Activated T-cell treated with anti-CD3 and anti-CD28 coated beads for 4 hours (primary cell): ENCODE measurements at regions not wholly inside any gene's neighbourhood (a gene's known extent, or its start where the extent isn't known, plus 50 kb on each side); places are given as distances from the start of the nearest gene placed in this dataset.
"Not testable (repeated sequence)": the region's sequence is repeated elsewhere in the genome, so short reads cannot be mapped to it uniquely, and the experiment has no call there.

ENCODE experiments used
- DNase-seq: peaks from one replicate; pipeline ENCODE4 v3.0.0-alpha.2; 2020

DNA sequence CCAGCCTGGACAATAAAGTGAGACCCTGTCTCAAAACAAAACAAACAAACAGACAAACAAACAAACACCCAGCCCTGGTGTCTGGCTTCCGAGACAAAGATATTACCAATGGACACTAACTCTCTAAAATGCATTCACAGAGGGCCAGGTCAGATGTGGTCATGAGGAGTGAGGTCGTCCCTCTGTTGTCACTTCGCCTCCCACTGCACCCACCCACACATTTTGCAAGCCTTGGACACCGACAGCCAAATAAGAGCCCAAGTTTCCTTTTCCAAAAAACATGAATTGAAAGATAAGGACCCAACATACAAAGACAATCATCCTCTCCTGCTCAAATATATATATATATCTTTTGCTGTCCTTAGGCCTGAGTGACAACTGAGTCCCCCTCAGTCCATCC is 319.9 kb downstream of the TSN start:
- no peak for DNase-seq

GRCh38 chr2:122077114-122077513 is 321.7 kb downstream of the TSN start:
- DNase-seq, result no peak

DNA sequence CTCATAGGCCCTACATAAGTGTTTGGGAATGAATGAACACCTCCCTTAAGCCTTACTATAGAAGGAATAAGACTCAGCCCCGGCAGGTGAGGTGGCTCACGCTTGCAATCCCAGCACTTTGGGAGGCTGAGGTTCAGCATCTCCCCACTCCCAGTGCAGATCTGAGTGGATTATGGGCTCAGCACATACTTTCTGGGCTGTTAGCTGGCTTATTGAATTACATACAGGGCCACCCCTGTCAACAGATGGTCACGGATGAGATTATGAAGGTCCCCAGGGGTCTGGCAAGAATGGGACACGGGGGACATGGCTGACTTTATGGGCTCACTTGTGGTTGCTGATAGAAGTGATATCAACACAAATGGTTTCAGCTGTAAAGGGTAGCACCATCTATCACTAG is 322.3 kb downstream of the TSN start:
- DNase-seq, result no peak

- DNase-seq, result no peak
These were observed 323.0 kb downstream of the TSN start for GRCh38 chr2:122078451-122078850.

DNA sequence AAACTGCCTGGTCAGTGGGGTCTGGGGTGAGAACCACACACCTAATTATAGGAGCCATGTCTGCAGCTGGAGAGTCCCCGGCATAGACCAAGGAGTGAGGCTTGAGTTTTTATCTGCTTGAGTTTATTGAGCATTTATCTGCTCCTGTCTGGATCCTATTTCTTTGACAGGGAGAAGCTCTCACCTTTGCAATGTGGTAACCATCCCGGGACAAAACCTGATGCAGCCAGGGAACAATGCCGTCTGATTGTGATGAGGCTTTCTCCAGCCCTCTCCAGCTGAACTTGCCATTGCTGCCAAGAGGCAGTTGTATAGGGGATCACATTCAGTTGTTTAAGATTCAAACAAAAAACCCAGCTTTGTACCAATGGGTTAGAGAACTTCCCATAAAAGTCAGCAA is 324.4 kb downstream of the TSN start:
- no peak for DNase-seq

DNA sequence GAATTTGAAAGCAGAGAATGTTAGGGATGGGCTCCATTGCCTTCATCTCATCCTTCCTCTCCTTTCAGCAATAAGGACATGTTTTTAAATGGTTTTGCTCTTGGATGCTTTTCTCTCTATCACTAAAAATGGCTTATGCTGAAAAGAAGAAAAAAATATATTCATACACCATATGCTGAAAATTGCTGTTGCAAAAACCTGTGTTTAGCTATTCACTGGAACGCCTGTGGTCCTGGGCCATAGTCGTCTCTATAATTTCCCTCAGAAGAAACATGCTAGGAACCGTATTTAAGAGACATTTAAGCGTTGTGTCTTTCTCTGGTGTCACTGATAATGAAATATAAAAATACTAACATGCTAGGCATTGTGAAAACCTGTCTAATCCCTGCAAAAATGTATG is 324.9 kb downstream of the TSN start:
- no peak for DNase-seq

DNA sequence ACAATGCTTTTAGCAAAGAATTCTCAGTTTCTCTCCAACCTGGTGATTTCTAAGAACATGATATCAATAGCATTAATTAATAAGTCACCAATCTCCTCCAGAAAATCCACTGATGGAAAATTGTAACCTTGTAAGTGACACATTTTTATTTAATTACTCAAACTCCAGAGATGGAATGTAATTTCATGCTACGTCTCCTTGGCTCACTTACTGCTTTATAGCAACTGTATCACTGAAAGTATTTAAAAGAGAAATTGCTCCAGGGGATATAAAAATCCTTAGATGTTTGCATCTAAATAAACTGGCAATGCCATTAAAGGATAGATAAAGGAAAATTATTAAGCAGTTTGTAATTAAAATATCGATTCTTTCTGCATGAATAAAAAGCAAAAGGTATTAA is 325.4 kb downstream of the TSN start:
- DNase-seq, result no peak

DNA sequence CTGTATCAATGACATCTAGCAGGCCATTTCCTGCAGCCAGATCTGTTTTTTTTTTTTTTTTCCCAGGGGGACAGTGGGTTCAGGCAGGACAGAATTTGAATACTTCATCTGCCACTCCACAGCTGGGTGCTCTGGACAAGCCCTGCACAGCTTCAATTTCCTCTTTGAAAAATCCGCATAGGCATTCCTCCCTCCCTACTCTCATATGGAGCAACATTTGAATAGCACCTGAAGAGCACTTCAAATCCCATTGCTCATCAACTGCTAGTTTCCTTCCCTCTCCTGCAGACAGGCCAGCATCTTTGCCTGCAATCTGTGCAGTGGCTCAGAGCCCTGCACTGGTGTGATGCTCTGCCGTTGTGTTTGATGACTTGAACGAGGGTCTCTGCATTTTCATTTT is 326.3 kb downstream of the TSN start:
- no peak for DNase-seq

GRCh38 chr2:122083256-122084048 is 328.0 kb downstream of the TSN start:
- no peak for DNase-seq

GRCh38 chr2:122085672-122086071 is 330.2 kb downstream of the TSN start:
- not testable (repeated sequence) for DNase-seq

DNA sequence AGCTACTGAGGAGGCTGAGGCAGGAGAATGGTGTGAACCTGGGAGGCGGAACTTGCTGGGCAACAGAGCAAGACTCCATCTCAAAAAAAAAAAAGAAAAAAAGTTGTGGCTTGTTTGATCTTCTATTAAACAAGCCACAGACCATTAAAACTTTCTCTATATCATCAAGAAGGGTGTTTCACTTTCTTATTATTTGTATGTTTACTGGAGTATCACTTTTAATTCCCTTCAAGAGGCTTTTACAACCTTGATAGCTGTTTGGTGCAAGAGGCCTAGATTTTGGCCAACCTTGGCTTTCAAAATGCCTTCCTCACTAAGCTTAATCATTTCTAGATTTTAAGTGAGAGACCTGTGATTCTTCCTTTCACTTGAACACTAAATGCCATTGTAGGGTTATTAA is 339.1 kb downstream of the TSN start:
- no peak for DNase-seq

DNA sequence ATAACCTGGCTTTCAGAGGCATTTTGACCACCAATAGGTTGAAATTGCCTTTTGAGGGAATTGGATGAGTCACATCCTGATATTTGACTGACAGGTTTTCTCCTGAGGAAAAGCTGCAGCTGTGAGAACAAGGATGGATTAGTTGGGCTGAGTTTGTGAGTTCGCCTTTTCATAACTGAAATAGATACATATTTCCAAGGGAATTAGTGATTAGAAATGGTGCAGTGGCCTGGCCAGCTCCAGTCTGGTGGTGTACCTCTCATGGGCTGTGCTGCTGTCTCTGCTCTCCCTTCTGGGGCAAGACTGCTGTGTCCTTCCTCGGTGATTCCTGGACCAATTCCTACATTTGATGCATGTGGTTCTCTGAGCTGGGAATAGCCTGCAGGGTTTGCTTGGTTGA is 341.3 kb downstream of the TSN start:
- no peak for DNase-seq

DNA sequence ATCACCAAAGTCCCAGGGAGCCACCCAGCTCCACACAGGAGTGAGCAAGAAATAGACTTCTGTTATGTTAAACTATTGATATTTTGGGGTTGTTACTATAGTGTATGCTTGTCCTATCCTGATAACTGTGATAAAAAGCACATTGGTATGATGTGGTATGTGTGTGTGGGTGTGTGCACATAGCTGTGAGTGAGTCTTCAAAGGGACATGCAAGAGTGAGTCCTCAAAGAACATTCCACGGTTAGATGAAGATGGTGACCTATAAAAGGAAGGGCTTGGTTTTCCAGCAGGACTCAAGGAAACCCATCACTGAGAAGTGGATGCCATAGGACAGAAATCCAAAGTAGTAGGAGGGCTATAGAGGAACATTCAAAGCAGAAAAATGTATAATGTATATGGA is 342.9 kb downstream of the TSN start:
- no peak for DNase-seq

DNA sequence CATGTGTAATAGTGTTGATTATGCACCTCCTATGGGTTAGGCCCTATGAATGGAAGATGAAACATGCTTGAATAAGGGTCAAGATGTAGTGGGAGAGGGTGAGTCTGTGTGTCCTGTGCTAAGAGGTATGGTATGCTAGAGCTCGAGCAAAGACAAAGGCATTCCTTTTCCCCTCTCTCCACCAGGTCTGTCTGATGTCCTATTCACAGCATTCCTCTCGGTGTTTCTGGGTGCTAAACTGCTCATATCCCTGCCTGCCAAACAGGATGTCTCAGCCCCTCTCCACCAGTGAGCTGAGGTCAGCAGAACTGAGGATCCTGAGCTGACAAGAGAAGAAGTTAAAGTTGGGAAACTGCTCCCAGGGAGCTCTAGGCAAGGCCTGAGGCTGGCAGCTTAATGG is 344.9 kb downstream of the TSN start:
- no peak for DNase-seq

DNA sequence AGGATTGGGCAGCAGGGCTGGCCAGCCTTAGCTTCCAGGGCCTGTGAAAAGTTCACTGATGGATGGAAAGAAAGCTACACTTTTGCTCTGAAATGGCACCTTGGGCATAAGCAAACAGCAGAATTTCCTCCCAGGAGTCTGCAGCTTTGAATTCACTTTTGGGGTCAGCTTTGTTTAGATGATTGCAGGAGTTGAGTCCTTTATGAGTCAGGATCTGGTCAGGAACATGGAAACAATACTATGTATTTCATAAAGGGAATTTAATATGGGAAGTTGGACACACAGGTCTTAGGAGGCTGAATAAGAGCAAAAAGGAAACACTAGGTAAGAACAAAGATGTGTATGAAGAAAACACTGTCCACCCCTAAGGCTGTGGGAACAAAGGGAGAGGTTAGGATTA is 345.3 kb downstream of the TSN start:
- no peak for DNase-seq

- no peak for DNase-seq
These were observed 345.9 kb downstream of the TSN start for GRCh38 chr2:122101319-122101718.

GRCh38 chr2:122105171-122105876 is 349.9 kb downstream of the TSN start:
- DNase-seq, result no peak

DNA sequence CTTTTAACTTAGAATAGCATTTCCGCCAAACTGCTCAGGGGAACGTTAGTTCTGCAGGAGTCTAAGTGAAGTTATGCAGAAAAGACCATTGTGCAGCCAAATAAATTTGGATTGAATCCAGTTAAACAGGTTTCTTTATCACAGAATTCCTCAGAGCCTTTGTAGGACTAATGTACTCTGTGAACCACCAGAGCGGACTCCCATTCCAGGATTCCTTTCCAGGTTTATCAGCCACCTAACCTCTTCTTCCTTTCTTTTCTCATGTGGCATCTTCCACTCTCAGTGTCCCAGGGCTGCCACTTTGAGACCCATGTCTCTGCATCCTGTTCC is 350.4 kb downstream of the TSN start:
- no peak for DNase-seq

DNA sequence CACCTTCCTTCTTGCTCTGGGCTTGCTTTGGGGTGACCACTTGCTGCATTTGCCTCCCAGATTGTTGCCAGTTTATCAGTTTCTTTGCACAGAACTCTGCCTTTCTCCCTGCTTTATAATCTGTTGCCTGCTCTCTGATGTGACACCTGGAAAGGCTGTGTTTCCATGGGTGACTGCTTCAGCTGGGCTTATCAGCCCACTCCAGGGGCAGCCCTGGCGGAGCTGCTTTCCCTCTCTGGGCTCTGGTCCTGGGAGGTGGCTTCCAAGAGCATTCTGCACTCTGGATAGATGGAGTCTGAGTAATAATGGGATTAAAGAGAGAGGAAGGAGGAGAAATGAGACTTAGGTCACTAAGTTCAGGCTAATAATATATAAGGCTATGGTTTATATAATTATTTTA is 352.7 kb downstream of the TSN start:
- DNase-seq, result no peak

DNA sequence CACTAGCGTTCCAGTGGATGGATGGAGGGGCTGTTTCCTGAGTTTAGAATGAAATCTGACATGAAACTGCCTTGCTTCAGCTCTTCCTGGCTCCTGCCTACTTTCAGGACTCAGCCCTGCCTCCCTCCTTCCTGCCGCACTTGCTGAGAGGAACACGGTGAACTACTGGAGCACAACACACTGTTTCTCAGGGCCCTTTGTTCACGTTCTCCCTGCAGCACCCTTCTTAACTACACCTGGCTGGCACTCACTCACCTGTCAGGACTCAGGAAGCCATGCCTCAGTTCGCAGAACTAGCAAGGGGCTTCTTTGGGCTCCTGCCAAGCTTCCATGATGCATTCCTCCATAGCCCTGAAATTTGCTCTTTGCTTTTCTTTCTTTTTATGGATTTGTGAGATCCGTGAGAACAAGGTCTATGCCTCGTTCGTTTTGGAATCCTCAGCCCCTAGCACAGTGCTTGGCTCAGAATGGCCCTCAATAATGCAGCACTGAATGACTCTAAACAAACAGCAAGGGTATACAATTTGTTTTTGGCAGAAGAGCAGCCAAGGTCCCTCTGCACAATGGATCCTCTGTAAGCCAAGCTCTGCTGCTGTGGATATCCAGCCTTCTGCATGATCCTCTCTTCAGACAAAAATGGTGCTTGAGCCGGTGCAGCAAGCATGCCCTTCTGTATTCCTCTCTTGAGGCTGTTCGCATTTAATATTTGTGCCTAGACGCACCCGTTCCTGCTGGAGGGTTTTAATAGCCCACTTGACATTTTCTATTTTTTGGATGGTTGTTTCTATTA is 357.0 kb downstream of the TSN start:
- no peak for DNase-seq

DNA sequence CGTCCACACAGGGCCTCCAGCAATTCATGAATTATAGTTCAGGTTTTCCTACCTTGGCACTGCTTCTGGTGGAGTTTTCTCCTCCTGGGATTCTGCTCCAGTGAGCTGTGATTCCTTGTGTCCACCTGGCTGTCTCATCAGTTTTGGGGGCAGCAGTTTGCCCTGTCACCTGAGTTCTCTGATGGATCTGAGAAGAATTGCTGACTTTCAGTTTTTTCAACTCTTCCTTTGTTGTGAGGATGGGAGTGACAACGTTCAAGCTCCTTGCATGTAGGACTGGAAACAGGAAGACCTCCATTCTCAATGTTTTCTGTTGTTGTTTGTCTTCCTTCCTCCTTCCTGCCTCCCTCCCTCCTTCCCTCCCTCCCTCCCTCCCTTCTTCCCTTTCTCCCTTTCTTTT is 359.0 kb downstream of the TSN start:
- DNase-seq, result no peak

DNA sequence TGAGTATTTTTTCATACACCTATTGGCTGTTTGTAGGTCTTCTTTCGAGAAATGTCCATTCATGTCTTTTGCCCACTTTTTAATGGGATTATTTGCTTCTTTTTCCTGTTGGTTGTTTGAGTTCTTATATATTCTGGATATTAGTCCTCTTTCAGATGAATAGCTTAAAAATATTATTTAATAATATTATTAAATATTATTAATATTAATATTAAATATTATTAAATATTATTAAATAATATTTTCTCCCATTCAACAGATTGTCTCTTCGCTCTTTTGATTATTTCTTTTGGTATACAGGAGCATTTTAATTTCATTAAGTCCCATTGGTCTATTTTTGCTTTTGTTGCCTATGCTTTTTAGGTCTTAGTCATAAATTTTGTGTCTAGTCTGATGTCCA is 361.9 kb downstream of the TSN start:
- no peak for DNase-seq

DNA sequence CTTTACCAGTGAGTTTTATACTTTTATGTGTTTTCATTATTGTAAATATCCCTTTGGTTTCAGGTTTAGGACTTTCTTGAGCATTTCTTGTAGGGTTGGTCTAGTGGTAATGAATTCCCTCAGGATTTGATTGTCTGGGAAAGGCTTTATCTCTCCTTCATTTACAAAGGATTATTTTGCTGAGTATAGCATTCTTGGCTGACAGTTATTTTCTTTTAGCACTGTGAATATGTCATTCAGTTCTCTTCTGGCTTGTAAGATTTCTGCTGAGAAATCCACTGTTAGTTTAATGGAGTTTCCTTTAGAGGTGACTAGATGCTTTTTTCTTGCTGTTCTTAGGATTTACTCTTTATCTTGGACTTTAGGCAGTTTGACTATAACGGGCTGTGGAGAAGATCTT is 373.9 kb downstream of the TSN start:
- no peak for DNase-seq

- DNase-seq, result no peak
These were observed 376.8 kb downstream of the TSN start for GRCh38 chr2:122132147-122132691.
